ENCODE measurements at regions not wholly inside any gene's neighbourhood (a gene's known extent, or its start where the extent isn't known, plus 50 kb on each side); places are given as distances from the start of the nearest gene placed in this dataset.

- Histone ChIP-seq H3K79me2 (ENCODE audit: control insufficient read depth in 1 of 2, insufficient read depth in 2 of 2, low read length in 2 of 2) (no peaks in the 10 kb centered on the region), H4K8ac (ENCODE audit: extremely low read depth, insufficient read depth, low read length) (no peak overlapping the region), H3K4me1 (replicated peaks in 1 of 4; ENCODE audit: control insufficient read depth in 3 of 4, insufficient read depth in 4 of 4, low read length in 3 of 4) (peaks cover 0 to 7% (median 2%) of the 10 kb centered on the region in 4 experiments; a peak in 1 of 7 replicates), H2BK20ac (ENCODE audit: low read length) (no peak overlapping the region), H2AFZ (ENCODE audit: low read length) (no peak overlapping the region), H2BK12ac (ENCODE audit: low read depth, low read length) (no peak overlapping the region), H3K23ac (ENCODE audit: insufficient read length) (no peak overlapping the region), H3K9ac (replicated peaks in 1 of 4; ENCODE audit: extremely low read depth in 1 of 4, low read depth in 3 of 4, low read length in 3 of 4) (no peak overlapping the region), H3K56ac (replicated peaks; ENCODE audit: insufficient read length, low read depth, low read length) (no peak overlapping the region), H3K18ac (ENCODE audit: extremely low read depth, low read length) (no peak overlapping the region), H2BK15ac (ENCODE audit: low read length) (no peak overlapping the region), H3K4me2 (ENCODE audit: insufficient read depth in 1 of 2, low read depth in 2 of 2, low read length in 2 of 2) (no peak overlapping the region), H3K27me3 (replicated peaks in 1 of 4; ENCODE audit: control insufficient read depth in 3 of 4, extremely low read depth in 1 of 4, insufficient read depth in 3 of 4, low read length in 3 of 4) (no peaks in the 10 kb centered on the region), H3K4me3 (ENCODE audit: extremely low read depth in 1 of 4, insufficient read depth in 2 of 4, low read depth in 3 of 4, low read length in 4 of 4) (no peak overlapping the region), H3K9me3 (ENCODE audit: insufficient read depth in 2 of 2, low read depth in 1 of 2, low read length in 1 of 2) (no peaks in the 10 kb centered on the region), H3K23me2 (ENCODE audit: low read depth, low read length) (no peaks in the 10 kb centered on the region), H4K20me1 (replicated peaks in 1 of 2; ENCODE audit: control insufficient read depth in 1 of 2, insufficient read depth in 2 of 2, low read length in 2 of 2) (no peaks in the 10 kb centered on the region), H4K91ac (replicated peaks; ENCODE audit: insufficient read length, low read length) (no peak overlapping the region), H2BK5ac (ENCODE audit: low read depth, low read length) (no peak overlapping the region), H2BK120ac (replicated peaks; ENCODE audit: low read depth, low read length) (no peak overlapping the region), H3K36me3 (ENCODE audit: control insufficient read depth in 2 of 4, insufficient read depth in 4 of 4, low read length in 3 of 4) (no peaks in the 10 kb centered on the region), H3K79me1 (ENCODE audit: low read depth, low read length) (no peaks in the 10 kb centered on the region), H2AK5ac (ENCODE audit: low read depth, low read length) (no peak overlapping the region), H3K14ac (ENCODE audit: insufficient read length) (no peak overlapping the region), H3K4ac (replicated peaks; ENCODE audit: insufficient read length, low read depth, low read length) (no peak overlapping the region), H4K5ac (ENCODE audit: insufficient read length, low read depth, low read length) (no peak overlapping the region), H3K27ac (ENCODE audit: low read depth, low read length) (no peak overlapping the region)
- POLR2A ChIA-PET (ENCODE audit: partially characterized antibody): no interaction called here
- DNase-seq (ENCODE audit: low read depth in 1 of 2, low spot score in 2 of 2) (no peak), FAIRE-seq (no peak)
- CTCF ChIA-PET (ENCODE audit: partially characterized antibody): interaction anchor here (0.6 to 2.0 kb wide), 3 partner anchors 29 to 1009 kb away, joined by 3 to 9 read pairs (median 3); no protein-coding TSS in a partner anchor
- WGBS, 2 experiments (ENCODE audit: extremely low coverage in 1 of 2, insufficient coverage in 1 of 2, insufficient read length in 1 of 2, insufficient replicate concordance in 2 of 2, low coverage in 1 of 2, low lambda C conversion rate in 2 of 2, missing lambda C conversion rate in 1 of 2): 90% methylated on average over 4 of the region's 4 CpGs; no CpG with 5 or more reads in 1 of the 2 experiments
- no peak for TF ChIP-seq TAF7 (optimal IDR thresholded peaks at IDR 0.05; ENCODE audit: borderline replicate concordance, low read depth, low read length)
- no peak for TF ChIP-seq BRCA1 (IDR thresholded peaks at IDR 0.05; ENCODE audit: low read depth, low read length)
- TF ChIP-seq, protein P1, sequence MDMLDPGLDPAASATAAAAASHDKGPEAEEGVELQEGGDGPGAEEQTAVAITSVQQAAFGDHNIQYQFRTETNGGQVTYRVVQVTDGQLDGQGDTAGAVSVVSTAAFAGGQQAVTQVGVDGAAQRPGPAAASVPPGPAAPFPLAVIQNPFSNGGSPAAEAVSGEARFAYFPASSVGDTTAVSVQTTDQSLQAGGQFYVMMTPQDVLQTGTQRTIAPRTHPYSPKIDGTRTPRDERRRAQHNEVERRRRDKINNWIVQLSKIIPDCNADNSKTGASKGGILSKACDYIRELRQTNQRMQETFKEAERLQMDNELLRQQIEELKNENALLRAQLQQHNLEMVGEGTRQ (IDR thresholded peaks at IDR 0.05; ENCODE audit: low read length): no peak
- no peak for TF ChIP-seq POLR2A (IDR thresholded peaks at IDR 0.05; ENCODE audit: control extremely low read depth in 1 of 2, low read depth in 2 of 2, low read length in 2 of 2)
- TF ChIP-seq HDAC6 (IDR thresholded peaks at IDR 0.05; ENCODE audit: low read depth, low read length): no peak
- TF ChIP-seq CTBP2 (IDR thresholded peaks at IDR 0.05; ENCODE audit: borderline replicate concordance, insufficient read depth, insufficient read length, low read length): no peak
- TF ChIP-seq NRF1 (IDR thresholded peaks at IDR 0.05; ENCODE audit: low read depth, low read length): no peak
- TF ChIP-seq ATF3 (IDR thresholded peaks at IDR 0.05; ENCODE audit: insufficient read depth, low read depth, low read length): no peak
- no peak for TF ChIP-seq SUZ12 (IDR thresholded peaks at IDR 0.05; ENCODE audit: low read length)
- TF ChIP-seq GTF2F1 (IDR thresholded peaks at IDR 0.05; ENCODE audit: borderline replicate concordance, low read depth, low read length): no peak
- TF ChIP-seq FOSL1 (IDR thresholded peaks at IDR 0.05; ENCODE audit: insufficient read depth, low read depth, low read length): no peak
- TF ChIP-seq SP1 (IDR thresholded peaks at IDR 0.05; ENCODE audit: low read depth, low read length): no peak
- no peak for TF ChIP-seq E2F6 (IDR thresholded peaks at IDR 0.05)
Observed at GRCh38 chr6:153843420-153843819, 195.6 kb upstream of the OPRM1 start.
